Prostate gland (tissue), 2 donors: ENCODE measurements at regions not wholly inside any gene's neighbourhood (a gene's known extent, or its start where the extent isn't known, plus 50 kb on each side); places are given as distances from the start of the nearest gene placed in this dataset.
"Not testable (repeated sequence)": the region's sequence is repeated elsewhere in the genome, so short reads cannot be mapped to it uniquely, and the experiment has no call there.

Source experiments
- DNase-seq: peaks from one replicate; pipeline ENCODE4 v3.0.0-alpha.2; 2019; ENCODE audit warnings: low spot score
- H3K27ac ChIP-seq, 2 donors: fragments of 200-600 bp; sonication (generic); 2 replicates each; pipeline ENCODE4 v1.5.1; 2017 to 2019
- H3K27me3 ChIP-seq: fragments of 200-600 bp; sonication (generic); replicated peaks from 2 replicates; pipeline ENCODE4 v1.5.1; 2019; ENCODE audit not compliant: insufficient read depth
- H3K36me3 ChIP-seq, 2 donors: fragments of 200-600 bp; sonication (generic); 1 replicate in 1 of 2; 2 replicates in 1 of 2; pipeline versions ENCODE4 v1.5.1 to v1.8.1; 2017 to 2019
- H3K4me1 ChIP-seq: fragments of 200-600 bp; sonication (generic); replicated peaks from 2 replicates; pipeline ENCODE4 v1.5.1; 2019
- H3K4me3 ChIP-seq, 2 donors: fragments of 200-600 bp; sonication (generic); 2 replicates each; pipeline ENCODE4 v1.5.1; 2017 to 2019
- H3K9me3 ChIP-seq: fragments of 200-600 bp; sonication (generic); 2 replicates; pipeline ENCODE4 v1.5.1; 2017
- POLR2A ChIP-seq: fragments of 450-650 bp; IDR thresholded peaks from one replicate; pipeline ENCODE4 v1.6.1; 2016; ENCODE audit warnings: antibody characterized with exemption, mild to moderate bottlenecking
- POLR2AphosphoS5 ChIP-seq: sonication (generic); formaldehyde crosslinking; IDR thresholded peaks from one replicate; pipeline ENCODE4 v1.6.1; 2017; ENCODE audit warnings: antibody characterized with exemption
- whole genome bisulfite sequencing: methylation state at CpG from one replicate; pipeline ENCODE4 v1.1.5; 2018; 5-methylcytosine and 5-hydroxymethylcytosine counted together
- intact Hi-C: fragments of 100-400 bp; cut with DNase I; formaldehyde crosslinking; loops from one replicate; pipeline ENCODE4 v1.14.2; 2022
- TF ChIP-seq, protein P1 (sequence below), 4 experiments: fragments of 200-600 bp in 2 of 4; fragments of 450-650 bp in 2 of 4; sonication (generic) in 2 of 4; IDR thresholded peaks; 1 replicate in 3 of 4; 2 replicates in 1 of 4; pipeline ENCODE4 v1.5.1; 2016 to 2019; ENCODE audit warnings: antibody characterized with exemption in 4 of 4, mild to moderate bottlenecking in 2 of 4, moderate library complexity in 2 of 4

DNA sequence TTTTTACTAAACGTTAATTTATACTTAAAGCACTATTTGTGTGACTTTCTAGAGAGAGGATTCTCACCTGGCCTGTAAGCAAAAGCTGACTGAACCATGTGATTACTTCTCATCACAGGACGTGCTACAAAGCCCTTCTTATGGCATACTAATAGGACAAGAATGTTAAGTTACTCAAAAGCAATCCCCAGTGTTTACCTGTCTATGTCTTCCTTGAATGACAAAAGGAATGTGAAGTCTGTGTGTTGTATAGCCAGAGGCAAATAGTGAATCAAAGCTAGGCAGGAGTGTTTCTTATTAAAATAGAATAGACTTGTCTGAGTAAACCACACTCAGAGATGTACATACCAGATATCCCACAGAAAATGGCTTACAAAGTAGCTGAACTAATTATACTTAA, 1465.5 kb downstream of the SUCLG1 start:
- no peaks in the 10 kb centered on the region for H3K27me3 ChIP-seq
- no peaks in the 10 kb centered on the region for H3K4me1 ChIP-seq
- no peaks in the 10 kb centered on the region for H3K9me3 ChIP-seq
- intact Hi-C loops = no loop called here
- no peak overlapping the region for H3K27ac ChIP-seq
- DNase-seq = no peak
- no peak for TF ChIP-seq POLR2A
- TF ChIP-seq, protein P1, sequence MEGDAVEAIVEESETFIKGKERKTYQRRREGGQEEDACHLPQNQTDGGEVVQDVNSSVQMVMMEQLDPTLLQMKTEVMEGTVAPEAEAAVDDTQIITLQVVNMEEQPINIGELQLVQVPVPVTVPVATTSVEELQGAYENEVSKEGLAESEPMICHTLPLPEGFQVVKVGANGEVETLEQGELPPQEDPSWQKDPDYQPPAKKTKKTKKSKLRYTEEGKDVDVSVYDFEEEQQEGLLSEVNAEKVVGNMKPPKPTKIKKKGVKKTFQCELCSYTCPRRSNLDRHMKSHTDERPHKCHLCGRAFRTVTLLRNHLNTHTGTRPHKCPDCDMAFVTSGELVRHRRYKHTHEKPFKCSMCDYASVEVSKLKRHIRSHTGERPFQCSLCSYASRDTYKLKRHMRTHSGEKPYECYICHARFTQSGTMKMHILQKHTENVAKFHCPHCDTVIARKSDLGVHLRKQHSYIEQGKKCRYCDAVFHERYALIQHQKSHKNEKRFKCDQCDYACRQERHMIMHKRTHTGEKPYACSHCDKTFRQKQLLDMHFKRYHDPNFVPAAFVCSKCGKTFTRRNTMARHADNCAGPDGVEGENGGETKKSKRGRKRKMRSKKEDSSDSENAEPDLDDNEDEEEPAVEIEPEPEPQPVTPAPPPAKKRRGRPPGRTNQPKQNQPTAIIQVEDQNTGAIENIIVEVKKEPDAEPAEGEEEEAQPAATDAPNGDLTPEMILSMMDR (IDR thresholded peaks at IDR 0.05) = no peak
- TF ChIP-seq POLR2AphosphoS5 = no peak
- H3K36me3 ChIP-seq = no peaks in the 10 kb centered on the region
- WGBS = 34% methylated on average over 2 of the region's 2 CpGs
- H3K4me3 ChIP-seq = no peak overlapping the region

DNA sequence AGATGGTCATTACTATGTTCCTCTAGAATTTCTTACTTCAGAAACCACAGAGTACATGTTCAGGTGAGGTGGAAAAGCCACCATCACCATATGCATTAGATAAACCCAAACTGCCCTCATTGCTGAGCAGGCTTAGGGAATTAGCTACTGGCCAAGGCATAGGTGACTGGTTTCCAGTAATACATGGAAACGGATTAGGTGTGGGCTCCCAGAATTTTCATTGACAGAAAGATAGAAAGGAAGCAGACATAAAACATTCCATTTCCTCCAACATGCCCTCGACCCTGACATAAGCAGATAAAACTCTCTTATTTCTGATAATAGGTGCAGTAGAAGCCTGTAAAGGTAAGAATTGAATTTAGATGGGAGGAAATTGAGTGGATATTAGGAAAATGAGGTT, 1466.1 kb downstream of the SUCLG1 start:
- 61% methylated on average over 2 of the region's 2 CpGs for WGBS
- no peaks in the 10 kb centered on the region for H3K36me3 ChIP-seq
- H3K4me3 ChIP-seq = no peak overlapping the region
- intact Hi-C loops = no loop called here
- TF ChIP-seq POLR2AphosphoS5 (no peak), POLR2A (no peak)
- TF ChIP-seq, protein P1 (IDR thresholded peaks at IDR 0.05) = no peak
- DNase-seq = no peak
- H3K27me3 ChIP-seq = no peaks in the 10 kb centered on the region
- H3K4me1 ChIP-seq = no peaks in the 10 kb centered on the region
- H3K9me3 ChIP-seq = no peaks in the 10 kb centered on the region
- H3K27ac ChIP-seq = no peak overlapping the region

DNA sequence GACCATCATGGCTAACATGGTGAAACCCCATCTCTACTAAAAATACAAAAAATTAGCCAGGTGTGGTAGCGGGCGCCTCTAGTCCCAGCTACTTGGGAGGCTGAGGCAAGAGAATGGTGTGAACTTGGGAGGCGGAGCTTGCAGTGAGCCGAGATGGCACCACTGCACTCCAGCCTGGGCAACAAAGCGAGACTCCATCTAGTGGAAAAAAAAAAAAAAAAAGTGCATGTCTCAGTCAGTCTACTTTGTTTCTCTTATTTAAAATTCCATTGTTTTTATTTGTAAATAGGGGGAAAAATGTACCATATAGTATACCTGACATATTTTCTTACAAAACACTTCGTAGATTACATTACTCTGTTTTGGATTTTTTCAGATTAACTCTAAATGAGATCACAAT, 1471.4 kb downstream of the SUCLG1 start:
- H3K27me3 ChIP-seq, H3K27ac ChIP-seq, H3K4me1 ChIP-seq, H3K9me3 ChIP-seq, H3K4me3 ChIP-seq, H3K36me3 ChIP-seq, intact Hi-C loops, DNase-seq: not testable (repeated sequence)
- WGBS = 93% methylated on average over 6 of the region's 6 CpGs

DNA sequence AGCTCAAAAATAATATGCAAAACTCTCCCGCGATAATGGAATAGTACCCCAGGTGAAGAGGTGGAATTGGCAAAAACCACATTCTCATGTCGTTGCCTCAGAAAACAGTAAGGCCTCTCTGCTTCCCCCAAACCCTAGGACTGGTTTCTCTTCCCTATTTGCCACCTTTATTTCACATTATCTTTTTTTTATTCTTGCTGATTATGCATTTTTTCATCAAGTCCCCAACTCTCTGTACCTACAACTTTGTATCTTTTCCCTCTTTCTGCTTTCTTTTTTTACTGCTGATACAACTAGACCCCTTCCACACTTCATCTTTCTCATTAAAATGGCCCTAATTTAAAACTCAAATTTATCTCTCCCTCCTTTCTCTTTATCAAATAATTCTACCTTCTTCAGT, 1472.2 kb downstream of the SUCLG1 start:
- WGBS = 95% methylated on average over 3 of the region's 3 CpGs
- Histone ChIP-seq H3K4me1 (no peaks in the 10 kb centered on the region), H3K27me3 (no peaks in the 10 kb centered on the region), H3K9me3 (no peaks in the 10 kb centered on the region), H3K36me3 (no peaks in the 10 kb centered on the region), H3K4me3 (no peak overlapping the region), H3K27ac (no peak overlapping the region)
- TF ChIP-seq, protein P1 (IDR thresholded peaks at IDR 0.05) = no peak
- TF ChIP-seq POLR2AphosphoS5 (no peak), POLR2A (no peak)
- no peak for DNase-seq
- intact Hi-C loops = no loop called here

DNA sequence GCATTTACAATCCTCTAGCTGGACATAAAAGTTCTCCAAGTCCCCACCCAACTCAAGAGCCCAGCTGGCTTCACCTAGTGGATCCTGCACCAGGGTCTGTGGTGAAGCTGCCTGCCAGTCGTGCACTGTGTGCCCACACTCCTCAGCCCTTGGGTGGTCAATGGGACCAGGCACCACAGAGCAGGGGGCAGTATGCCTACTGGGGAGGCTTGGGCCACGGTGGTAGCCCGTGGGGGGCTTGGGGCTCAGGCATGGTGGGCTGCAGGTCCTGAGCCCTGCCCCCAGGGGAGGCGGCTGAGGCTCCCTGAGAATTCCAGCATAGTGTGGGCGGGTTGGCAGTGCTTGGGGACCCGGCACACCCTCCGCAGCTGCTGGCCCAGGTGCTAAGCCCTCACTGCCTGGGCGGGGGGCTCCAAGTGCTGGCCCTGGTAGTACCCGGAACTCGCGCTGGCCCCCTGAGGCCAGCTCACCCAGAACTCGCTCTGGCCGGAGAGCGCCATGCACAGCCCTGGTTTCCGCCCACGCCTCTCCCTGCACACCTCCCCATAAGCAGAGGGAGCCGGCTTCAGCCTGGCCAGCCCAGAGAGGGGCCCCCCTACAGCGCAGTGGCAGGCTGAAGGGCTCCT, 1473.4 kb downstream of the SUCLG1 start:
- no peak for TF ChIP-seq POLR2AphosphoS5
- no peak for TF ChIP-seq POLR2A
- TF ChIP-seq, protein P1 (IDR thresholded peaks at IDR 0.05) = no peak
- Histone ChIP-seq H3K4me3 (no peak overlapping the region), H3K4me1 (no peaks in the 10 kb centered on the region), H3K27ac (no peak overlapping the region), H3K27me3 (no peaks in the 10 kb centered on the region), H3K9me3 (no peaks in the 10 kb centered on the region), H3K36me3 (no peaks in the 10 kb centered on the region)
- DNase-seq = no peak
- intact Hi-C loops = no loop called here
- WGBS = 99% methylated on average over 10 of the region's 18 CpGs
